Lower lobe of right lung (tissue), 2 donors: ENCODE measurements at regions not wholly inside any gene's neighbourhood (a gene's known extent, or its start where the extent isn't known, plus 50 kb on each side); places are given as distances from the start of the nearest gene placed in this dataset.
A peak's percentile ranks its signal among the peaks of the same experiment; 100 is the strongest.

ENCODE experiments used
- ATAC-seq, 2 donors: fragments of 200-7000 bp; cut with Tn5 transposase; one replicate each; pipeline ENCODE4 v1.9.1; 2020 to 2022; ENCODE audit warnings: mild to moderate bottlenecking in 2 of 2, moderate library complexity in 2 of 2
- DNase-seq: peaks from one replicate; pipeline ENCODE4 v3.0.0-alpha.2; 2020
- H3K27ac ChIP-seq: fragments of 200-600 bp; one replicate; pipeline ENCODE4 v1.8.0; 2022
- H3K27me3 ChIP-seq: fragments of 200-600 bp; one replicate; pipeline ENCODE4 v1.8.0; 2022; ENCODE audit warnings: low read depth
- H3K36me3 ChIP-seq: fragments of 200-600 bp; one replicate; pipeline ENCODE4 v1.8.0; 2022; ENCODE audit warnings: mild to moderate bottlenecking
- H3K4me1 ChIP-seq: fragments of 200-600 bp; one replicate; pipeline ENCODE4 v1.8.0; 2022
- H3K4me3 ChIP-seq: fragments of 200-600 bp; one replicate; pipeline ENCODE4 v1.8.0; 2022; ENCODE audit warnings: mild to moderate bottlenecking
- H3K9me3 ChIP-seq: fragments of 200-600 bp; one replicate; pipeline ENCODE4 v1.8.0; 2022
- CTCF ChIP-seq: fragments of 200-600 bp; IDR thresholded peaks from one replicate; pipeline ENCODE4 v1.8.0; 2022; ENCODE audit warnings: antibody characterized with exemption, mild to moderate bottlenecking
- intact Hi-C: fragments of 100-400 bp; cut with DNase I; formaldehyde crosslinking; loops from one replicate; pipeline ENCODE4 v1.11.0; 2022
- donor health status: DM: no; HTN: yes; CAD: no; lungs with severe emphysema.

GRCh38 chr11:28715726-28716125, 607.5 kb downstream of the METTL15 start:
- H3K4me3 ChIP-seq = no peak overlapping the region
- no peaks in the 10 kb centered on the region for H3K27me3 ChIP-seq
- H3K27ac ChIP-seq = no peak overlapping the region
- H3K9me3 ChIP-seq = no peaks in the 10 kb centered on the region
- intact Hi-C loops = no loop called here
- no peaks in the 10 kb centered on the region for H3K36me3 ChIP-seq
- ATAC-seq (no peak), DNase-seq (no peak)
- TF ChIP-seq CTCF = no peak
- no peaks in the 10 kb centered on the region for H3K4me1 ChIP-seq

DNA sequence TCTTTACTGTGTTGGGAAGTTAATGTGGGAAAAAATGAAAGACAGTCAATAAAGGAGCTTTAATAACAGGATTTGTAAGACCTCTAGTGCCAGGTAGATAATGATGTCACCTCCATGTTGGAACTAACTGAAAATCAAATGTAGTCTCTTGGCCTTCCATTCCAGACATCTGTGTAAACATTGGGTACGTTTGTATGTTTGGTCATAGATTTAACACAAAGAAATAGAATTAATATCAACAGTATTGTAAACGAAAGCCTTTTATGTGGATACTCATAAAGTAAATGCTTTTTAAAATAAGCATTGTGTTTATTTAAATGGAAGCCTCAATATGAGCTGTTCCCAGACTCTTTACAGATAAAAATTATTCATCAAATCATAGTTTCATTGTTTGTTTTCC, 605.7 kb downstream of the METTL15 start:
- no peak for TF ChIP-seq CTCF
- H3K27ac ChIP-seq = no peak overlapping the region
- ATAC-seq (no peak), DNase-seq (no peak)
- H3K4me1 ChIP-seq = no peaks in the 10 kb centered on the region
- no peaks in the 10 kb centered on the region for H3K9me3 ChIP-seq
- H3K36me3 ChIP-seq = no peaks in the 10 kb centered on the region
- H3K27me3 ChIP-seq = no peaks in the 10 kb centered on the region
- intact Hi-C loops = no loop called here
- no peak overlapping the region for H3K4me3 ChIP-seq

DNA sequence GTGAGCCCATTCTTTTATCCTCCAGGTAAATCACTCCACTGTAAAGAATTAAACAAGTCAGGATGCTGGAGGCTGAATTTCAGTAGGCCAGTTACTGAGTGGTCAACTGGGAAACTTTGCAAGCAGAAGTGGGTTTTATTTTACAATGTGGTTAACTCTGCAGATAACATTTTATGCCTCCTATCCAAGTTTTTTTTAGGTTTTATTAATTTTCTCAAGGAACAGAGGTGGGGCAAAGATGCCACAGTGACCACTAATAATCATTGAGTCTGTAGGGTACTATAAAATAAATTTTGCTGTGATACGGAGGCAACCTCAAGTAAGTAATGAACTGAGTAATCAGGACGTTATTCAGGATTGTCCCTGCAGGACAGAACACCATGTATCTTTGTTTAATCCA, 599.9 kb downstream of the METTL15 start:
- Histone ChIP-seq H3K9me3 (no peaks in the 10 kb centered on the region), H3K27ac (no peak overlapping the region), H3K4me3 (no peak overlapping the region), H3K27me3 (no peaks in the 10 kb centered on the region), H3K4me1 (no peaks in the 10 kb centered on the region), H3K36me3 (no peaks in the 10 kb centered on the region)
- ATAC-seq (no peak), DNase-seq (no peak)
- no peak for TF ChIP-seq CTCF
- intact Hi-C loops = no loop called here

DNA sequence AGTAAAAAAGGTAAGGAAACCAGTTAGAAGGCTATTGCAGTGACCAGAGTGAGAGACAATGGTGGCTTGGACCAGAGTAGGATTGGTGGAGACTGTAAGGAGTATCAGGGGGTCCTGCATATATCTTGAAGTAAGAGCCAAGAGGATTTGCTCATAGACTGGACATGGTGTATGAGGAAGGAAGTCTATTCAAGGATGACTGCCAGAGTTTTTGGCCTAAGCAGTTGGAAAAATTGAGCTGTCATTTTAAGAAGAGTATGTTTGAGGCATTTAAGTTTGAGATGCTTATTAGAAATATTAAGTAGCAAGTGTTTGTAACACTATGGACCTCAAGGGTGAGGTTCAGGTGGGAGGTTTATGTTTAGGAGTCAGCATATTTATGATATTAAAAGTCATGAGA, 596.6 kb downstream of the METTL15 start:
- Histone ChIP-seq H3K36me3 (no peaks in the 10 kb centered on the region), H3K27me3 (no peaks in the 10 kb centered on the region), H3K27ac (no peak overlapping the region), H3K4me1 (no peaks in the 10 kb centered on the region), H3K9me3 (no peaks in the 10 kb centered on the region), H3K4me3 (no peak overlapping the region)
- intact Hi-C loops = no loop called here
- no peak for TF ChIP-seq CTCF
- ATAC-seq = no peak
- DNase-seq = no peak

GRCh38 chr11:28703371-28703770, 595.2 kb downstream of the METTL15 start:
- no peaks in the 10 kb centered on the region for H3K27me3 ChIP-seq
- peak in 1 of 2 donors; percentile 85 for ATAC-seq
- no peaks in the 10 kb centered on the region for H3K4me1 ChIP-seq
- no peaks in the 10 kb centered on the region for H3K36me3 ChIP-seq
- no peak overlapping the region for H3K27ac ChIP-seq
- intact Hi-C loops = no loop called here
- TF ChIP-seq CTCF = no peak
- no peaks in the 10 kb centered on the region for H3K9me3 ChIP-seq
- no peak for DNase-seq
- H3K4me3 ChIP-seq = no peak overlapping the region

DNA sequence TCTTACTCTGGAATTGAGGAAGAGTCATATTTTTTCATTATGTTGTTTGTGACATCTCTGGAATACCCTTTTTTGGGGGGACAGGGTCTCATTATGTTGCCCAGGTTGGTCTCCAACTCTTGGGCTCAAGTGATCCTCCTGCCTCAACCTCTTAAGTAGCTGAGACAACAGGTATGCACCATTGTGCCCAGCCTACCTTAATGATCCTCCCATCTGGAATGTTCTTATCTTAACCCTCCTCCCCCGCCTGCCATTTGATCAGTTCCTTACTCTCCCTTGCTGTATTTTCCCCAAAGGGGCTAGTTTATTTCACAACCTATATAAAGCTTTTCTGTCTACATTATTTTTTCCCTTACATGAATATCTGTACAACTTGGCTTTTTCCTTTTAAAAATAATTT, 594.7 kb downstream of the METTL15 start:
- Histone ChIP-seq H3K4me3 (no peak overlapping the region), H3K27ac (no peak overlapping the region), H3K9me3 (no peaks in the 10 kb centered on the region), H3K36me3 (no peaks in the 10 kb centered on the region), H3K4me1 (no peaks in the 10 kb centered on the region), H3K27me3 (no peaks in the 10 kb centered on the region)
- ATAC-seq (peak in 1 of 2 donors; percentile 19), DNase-seq (no peak)
- TF ChIP-seq CTCF = no peak
- intact Hi-C loops = no loop called here
